ENCODE measurements at regions not wholly inside any gene's neighbourhood (a gene's known extent, or its start where the extent isn't known, plus 50 kb on each side); places are given as distances from the start of the nearest gene placed in this dataset.

- TF ChIP-seq ZBTB33 (IDR thresholded peaks at IDR 0.05) = no peak
Observed at GRCh38 chr1:237962985-237963384, 72.3 kb upstream of the ZP4 start (continued).

DNA sequence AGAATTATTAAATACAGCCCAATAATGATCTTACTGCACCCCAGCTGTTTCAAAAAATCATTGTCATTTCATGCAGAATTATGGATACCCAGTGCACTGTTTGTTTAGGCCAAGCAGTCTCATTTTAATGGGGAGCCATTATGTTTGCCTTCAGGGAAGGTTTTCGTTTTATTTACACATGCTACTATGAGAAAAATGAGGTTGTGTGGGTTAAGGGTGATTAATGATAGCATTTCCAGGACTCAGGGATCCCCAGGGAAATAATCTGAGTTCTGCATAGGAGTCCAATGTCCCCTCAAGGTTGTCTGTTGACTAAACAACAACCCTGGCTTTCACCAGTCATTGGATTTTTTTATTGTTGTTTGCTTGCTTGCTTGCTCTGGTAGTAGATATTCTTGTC is 71.0 kb upstream of the ZP4 start:
- TF ChIP-seq EGR1 (IDR thresholded peaks at IDR 0.05; ENCODE audit: low read depth in 2 of 2) (no peak), HNF4A (conservative IDR thresholded peaks at IDR 0.05) (no peak), GABPA (IDR thresholded peaks at IDR 0.05 in 1 of 2, conservative IDR thresholded peaks at IDR 0.05 in 1 of 2) (no peak), ZBTB33 (IDR thresholded peaks at IDR 0.05) (no peak), SP1 (IDR thresholded peaks at IDR 0.05) (no peak), FOXA1 (IDR thresholded peaks at IDR 0.05) (no peak), YY1 (IDR thresholded peaks at IDR 0.05) (no peak), NR2F2 (IDR thresholded peaks at IDR 0.05) (no peak), HNF4G (IDR thresholded peaks at IDR 0.05) (no peak), FOXA2 (IDR thresholded peaks at IDR 0.05) (no peak), TAF1 (conservative IDR thresholded peaks at IDR 0.05) (no peak), RAD21 (IDR thresholded peaks at IDR 0.05) (no peak), RXRA (IDR thresholded peaks at IDR 0.05) (no peak), JUND (IDR thresholded peaks at IDR 0.05) (no peak)
- TF ChIP-seq, protein P1, sequence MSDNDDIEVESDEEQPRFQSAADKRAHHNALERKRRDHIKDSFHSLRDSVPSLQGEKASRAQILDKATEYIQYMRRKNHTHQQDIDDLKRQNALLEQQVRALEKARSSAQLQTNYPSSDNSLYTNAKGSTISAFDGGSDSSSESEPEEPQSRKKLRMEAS (IDR thresholded peaks at IDR 0.05) = no peak
- TF ChIP-seq, protein P2, sequence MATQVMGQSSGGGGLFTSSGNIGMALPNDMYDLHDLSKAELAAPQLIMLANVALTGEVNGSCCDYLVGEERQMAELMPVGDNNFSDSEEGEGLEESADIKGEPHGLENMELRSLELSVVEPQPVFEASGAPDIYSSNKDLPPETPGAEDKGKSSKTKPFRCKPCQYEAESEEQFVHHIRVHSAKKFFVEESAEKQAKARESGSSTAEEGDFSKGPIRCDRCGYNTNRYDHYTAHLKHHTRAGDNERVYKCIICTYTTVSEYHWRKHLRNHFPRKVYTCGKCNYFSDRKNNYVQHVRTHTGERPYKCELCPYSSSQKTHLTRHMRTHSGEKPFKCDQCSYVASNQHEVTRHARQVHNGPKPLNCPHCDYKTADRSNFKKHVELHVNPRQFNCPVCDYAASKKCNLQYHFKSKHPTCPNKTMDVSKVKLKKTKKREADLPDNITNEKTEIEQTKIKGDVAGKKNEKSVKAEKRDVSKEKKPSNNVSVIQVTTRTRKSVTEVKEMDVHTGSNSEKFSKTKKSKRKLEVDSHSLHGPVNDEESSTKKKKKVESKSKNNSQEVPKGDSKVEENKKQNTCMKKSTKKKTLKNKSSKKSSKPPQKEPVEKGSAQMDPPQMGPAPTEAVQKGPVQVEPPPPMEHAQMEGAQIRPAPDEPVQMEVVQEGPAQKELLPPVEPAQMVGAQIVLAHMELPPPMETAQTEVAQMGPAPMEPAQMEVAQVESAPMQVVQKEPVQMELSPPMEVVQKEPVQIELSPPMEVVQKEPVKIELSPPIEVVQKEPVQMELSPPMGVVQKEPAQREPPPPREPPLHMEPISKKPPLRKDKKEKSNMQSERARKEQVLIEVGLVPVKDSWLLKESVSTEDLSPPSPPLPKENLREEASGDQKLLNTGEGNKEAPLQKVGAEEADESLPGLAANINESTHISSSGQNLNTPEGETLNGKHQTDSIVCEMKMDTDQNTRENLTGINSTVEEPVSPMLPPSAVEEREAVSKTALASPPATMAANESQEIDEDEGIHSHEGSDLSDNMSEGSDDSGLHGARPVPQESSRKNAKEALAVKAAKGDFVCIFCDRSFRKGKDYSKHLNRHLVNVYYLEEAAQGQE (IDR thresholded peaks at IDR 0.05) = no peak
- TF ChIP-seq, protein P3, sequence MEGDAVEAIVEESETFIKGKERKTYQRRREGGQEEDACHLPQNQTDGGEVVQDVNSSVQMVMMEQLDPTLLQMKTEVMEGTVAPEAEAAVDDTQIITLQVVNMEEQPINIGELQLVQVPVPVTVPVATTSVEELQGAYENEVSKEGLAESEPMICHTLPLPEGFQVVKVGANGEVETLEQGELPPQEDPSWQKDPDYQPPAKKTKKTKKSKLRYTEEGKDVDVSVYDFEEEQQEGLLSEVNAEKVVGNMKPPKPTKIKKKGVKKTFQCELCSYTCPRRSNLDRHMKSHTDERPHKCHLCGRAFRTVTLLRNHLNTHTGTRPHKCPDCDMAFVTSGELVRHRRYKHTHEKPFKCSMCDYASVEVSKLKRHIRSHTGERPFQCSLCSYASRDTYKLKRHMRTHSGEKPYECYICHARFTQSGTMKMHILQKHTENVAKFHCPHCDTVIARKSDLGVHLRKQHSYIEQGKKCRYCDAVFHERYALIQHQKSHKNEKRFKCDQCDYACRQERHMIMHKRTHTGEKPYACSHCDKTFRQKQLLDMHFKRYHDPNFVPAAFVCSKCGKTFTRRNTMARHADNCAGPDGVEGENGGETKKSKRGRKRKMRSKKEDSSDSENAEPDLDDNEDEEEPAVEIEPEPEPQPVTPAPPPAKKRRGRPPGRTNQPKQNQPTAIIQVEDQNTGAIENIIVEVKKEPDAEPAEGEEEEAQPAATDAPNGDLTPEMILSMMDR (IDR thresholded peaks at IDR 0.05; ENCODE audit: low read depth, low read length, missing input control) = no peak
- TF ChIP-seq, protein P4, sequence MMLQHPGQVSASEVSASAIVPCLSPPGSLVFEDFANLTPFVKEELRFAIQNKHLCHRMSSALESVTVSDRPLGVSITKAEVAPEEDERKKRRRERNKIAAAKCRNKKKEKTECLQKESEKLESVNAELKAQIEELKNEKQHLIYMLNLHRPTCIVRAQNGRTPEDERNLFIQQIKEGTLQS (IDR thresholded peaks at IDR 0.05) = no peak
- no peak for DNase-seq (ENCODE audit: low spot score)
- H3K27ac ChIP-seq (ENCODE audit: low read depth in 1 of 2, low read length in 2 of 2) = no peak overlapping the region
- 64% methylated on average over 1 of the region's 1 CpG for WGBS
- H3K4me1 ChIP-seq (ENCODE audit: control insufficient read depth in 4 of 4, insufficient read depth in 4 of 4, low read length in 3 of 4) = no peaks in the 10 kb centered on the region
- H3K36me3 ChIP-seq (ENCODE audit: control insufficient read depth in 4 of 4, insufficient read depth in 3 of 4, low read depth in 1 of 4, low read length in 3 of 4) = no peaks in the 10 kb centered on the region
- H3K9me3 ChIP-seq (ENCODE audit: control insufficient read depth in 4 of 4, low read length in 3 of 4) = no peaks in the 10 kb centered on the region
- no peak overlapping the region for H3K9ac ChIP-seq (ENCODE audit: low read depth in 1 of 2, low read length in 2 of 2)
- H3K4me3 ChIP-seq (ENCODE audit: low read depth in 1 of 3, low read length in 3 of 3) = no peak overlapping the region
- H3K27me3 ChIP-seq (ENCODE audit: control insufficient read depth in 4 of 4, insufficient read depth in 4 of 4, low read length in 3 of 4) = no peaks in the 10 kb centered on the region
